Ishikawa (cell line): ENCODE measurements at regions not wholly inside any gene's neighbourhood (a gene's known extent, or its start where the extent isn't known, plus 50 kb on each side); places are given as distances from the start of the nearest gene placed in this dataset.

Experiments used
- CEBPB ChIP-seq: IDR thresholded peaks from 2 replicates; pipeline ENCODE4 v1.6.1; 2012
- CREB1 ChIP-seq: IDR thresholded peaks from 2 replicates; pipeline ENCODE4 v1.6.1; 2012; ENCODE audit warnings: low read depth
- MAX ChIP-seq: IDR thresholded peaks from 2 replicates; pipeline ENCODE4 v1.6.1; 2012
- NFIC ChIP-seq: IDR thresholded peaks from 2 replicates; pipeline ENCODE4 v1.6.1; 2012
- RAD21 ChIP-seq: IDR thresholded peaks from 2 replicates; pipeline ENCODE4 v1.6.1; 2012; ENCODE audit warnings: low read depth
- TAF1 ChIP-seq: IDR thresholded peaks from 2 replicates; pipeline ENCODE4 v1.6.1; 2012; ENCODE audit warnings: low read depth, mild to moderate bottlenecking

DNA sequence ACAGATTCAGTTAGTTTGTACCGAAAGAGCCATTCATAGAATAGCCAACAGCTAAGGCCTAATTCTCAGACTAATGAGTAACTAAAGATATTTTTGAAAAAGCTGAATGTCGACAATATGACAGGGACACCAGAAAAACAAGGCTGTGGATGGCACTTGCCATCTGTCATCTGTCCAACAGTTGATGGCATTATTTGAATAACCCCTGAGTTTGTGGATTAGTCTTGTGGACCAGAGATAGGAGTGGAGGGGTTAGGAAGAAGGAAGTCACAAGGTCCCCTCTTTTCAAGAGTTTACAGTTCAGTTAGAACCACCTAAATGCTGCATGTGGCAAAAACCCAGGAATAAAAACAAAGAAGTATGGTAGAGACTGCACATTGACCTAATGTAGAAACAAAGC lies 356.5 kb upstream of the DUSP10 start:
- TF ChIP-seq MAX (no peak), NFIC (no peak), TAF1 (no peak), RAD21 (no peak), CEBPB (no peak), CREB1 (no peak)
